ENCODE measurements at regions not wholly inside any gene's neighbourhood (a gene's known extent, or its start where the extent isn't known, plus 50 kb on each side); places are given as distances from the start of the nearest gene placed in this dataset.

DNA sequence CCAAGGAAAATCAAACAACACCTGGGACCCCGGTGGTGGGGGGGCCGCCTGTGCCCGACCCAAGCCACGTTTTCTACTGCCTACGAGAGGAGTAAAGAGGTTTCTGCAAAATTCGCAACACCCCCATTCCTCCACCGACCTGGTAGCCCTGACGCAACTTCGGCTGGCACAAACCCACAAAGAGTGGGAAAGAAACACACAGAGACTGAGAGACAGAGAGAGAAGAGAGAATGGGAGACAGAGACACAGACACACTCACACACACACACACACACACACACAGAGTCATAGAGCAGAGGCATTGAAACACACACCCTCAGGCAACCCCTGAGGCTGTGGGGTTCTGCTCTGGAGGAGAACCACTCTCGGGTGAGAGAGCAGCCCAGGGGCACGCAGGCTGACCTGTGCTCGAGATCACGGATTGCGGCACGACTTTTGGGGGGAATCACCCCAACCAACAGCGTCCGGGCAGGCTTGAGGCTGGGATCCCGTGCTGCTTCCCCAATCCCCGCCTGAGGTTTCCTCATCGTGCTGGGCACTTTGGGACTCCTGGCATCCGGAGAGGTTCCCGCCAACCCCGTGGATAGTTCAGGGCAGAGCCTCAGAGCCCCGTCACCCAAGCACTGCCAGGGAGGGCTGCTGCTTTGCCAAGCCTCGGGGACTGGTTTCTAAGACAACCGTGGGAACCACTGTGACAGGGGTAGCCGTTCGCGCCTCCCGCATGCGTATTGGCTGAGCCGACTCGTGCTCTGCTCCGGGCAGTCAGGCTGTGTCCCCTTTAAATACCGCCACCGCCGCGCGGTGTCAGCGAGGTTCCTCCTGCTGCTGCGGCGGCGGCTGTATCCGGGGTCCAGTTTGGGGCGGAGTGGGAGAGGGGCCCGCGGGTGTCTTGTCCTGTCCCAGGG lies 682.4 kb upstream of the TPTE start:
- CTCF ChIA-PET (ENCODE audit: low intra/inter-chr PET ratio): no interaction called here
- WGBS (ENCODE audit: insufficient coverage, low coverage, missing lambda C conversion rate): 22% methylated on average over 47 of the region's 47 CpGs
- ATAC-seq: peak; percentile 100
- no peak for TF ChIP-seq ETS2 (tag; IDR thresholded peaks at IDR 0.05; ENCODE audit: borderline replicate concordance, poor library complexity, severe bottlenecking)
- no peak for TF ChIP-seq CC2D1A (IDR thresholded peaks at IDR 0.05)
- TF ChIP-seq SREBF1 (IDR thresholded peaks at IDR 0.05; ENCODE audit: borderline replicate concordance, low read depth, low read length): no peak
- no peak for TF ChIP-seq SOX6 (IDR thresholded peaks at IDR 0.05)
- TF ChIP-seq, protein P1, sequence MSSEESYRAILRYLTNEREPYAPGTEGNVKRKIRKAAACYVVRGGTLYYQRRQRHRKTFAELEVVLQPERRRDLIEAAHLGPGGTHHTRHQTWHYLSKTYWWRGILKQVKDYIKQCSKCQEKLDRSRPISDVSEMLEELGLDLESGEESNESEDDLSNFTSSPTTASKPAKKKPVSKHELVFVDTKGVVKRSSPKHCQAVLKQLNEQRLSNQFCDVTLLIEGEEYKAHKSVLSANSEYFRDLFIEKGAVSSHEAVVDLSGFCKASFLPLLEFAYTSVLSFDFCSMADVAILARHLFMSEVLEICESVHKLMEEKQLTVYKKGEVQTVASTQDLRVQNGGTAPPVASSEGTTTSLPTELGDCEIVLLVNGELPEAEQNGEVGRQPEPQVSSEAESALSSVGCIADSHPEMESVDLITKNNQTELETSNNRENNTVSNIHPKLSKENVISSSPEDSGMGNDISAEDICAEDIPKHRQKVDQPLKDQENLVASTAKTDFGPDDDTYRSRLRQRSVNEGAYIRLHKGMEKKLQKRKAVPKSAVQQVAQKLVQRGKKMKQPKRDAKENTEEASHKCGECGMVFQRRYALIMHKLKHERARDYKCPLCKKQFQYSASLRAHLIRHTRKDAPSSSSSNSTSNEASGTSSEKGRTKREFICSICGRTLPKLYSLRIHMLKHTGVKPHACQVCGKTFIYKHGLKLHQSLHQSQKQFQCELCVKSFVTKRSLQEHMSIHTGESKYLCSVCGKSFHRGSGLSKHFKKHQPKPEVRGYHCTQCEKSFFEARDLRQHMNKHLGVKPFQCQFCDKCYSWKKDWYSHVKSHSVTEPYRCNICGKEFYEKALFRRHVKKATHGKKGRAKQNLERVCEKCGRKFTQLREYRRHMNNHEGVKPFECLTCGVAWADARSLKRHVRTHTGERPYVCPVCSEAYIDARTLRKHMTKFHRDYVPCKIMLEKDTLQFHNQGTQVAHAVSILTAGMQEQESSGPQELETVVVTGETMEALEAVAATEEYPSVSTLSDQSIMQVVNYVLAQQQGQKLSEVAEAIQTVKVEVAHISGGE (CRISPR knock-in tag; IDR thresholded peaks at IDR 0.05): peak in 2 of 3 experiments; percentile 58 to 91; a peak in 3 of 6 replicates
- TF ChIP-seq NCOR1 (IDR thresholded peaks at IDR 0.05): no peak
- TF ChIP-seq, protein P2, sequence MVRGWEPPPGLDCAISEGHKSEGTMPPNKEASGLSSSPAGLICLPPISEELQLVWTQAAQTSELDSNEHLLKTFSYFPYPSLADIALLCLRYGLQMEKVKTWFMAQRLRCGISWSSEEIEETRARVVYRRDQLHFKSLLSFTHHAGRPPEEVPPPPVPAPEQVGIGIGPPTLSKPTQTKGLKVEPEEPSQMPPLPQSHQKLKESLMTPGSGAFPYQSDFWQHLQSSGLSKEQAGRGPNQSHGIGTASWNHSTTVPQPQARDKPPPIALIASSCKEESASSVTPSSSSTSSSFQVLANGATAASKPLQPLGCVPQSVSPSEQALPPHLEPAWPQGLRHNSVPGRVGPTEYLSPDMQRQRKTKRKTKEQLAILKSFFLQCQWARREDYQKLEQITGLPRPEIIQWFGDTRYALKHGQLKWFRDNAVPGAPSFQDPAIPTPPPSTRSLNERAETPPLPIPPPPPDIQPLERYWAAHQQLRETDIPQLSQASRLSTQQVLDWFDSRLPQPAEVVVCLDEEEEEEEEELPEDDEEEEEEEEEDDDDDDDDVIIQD (CRISPR knock-in tag; IDR thresholded peaks at IDR 0.05): no peak
- TF ChIP-seq PHB2 (IDR thresholded peaks at IDR 0.05; ENCODE audit: low read depth): no peak
- TF ChIP-seq, protein P3, sequence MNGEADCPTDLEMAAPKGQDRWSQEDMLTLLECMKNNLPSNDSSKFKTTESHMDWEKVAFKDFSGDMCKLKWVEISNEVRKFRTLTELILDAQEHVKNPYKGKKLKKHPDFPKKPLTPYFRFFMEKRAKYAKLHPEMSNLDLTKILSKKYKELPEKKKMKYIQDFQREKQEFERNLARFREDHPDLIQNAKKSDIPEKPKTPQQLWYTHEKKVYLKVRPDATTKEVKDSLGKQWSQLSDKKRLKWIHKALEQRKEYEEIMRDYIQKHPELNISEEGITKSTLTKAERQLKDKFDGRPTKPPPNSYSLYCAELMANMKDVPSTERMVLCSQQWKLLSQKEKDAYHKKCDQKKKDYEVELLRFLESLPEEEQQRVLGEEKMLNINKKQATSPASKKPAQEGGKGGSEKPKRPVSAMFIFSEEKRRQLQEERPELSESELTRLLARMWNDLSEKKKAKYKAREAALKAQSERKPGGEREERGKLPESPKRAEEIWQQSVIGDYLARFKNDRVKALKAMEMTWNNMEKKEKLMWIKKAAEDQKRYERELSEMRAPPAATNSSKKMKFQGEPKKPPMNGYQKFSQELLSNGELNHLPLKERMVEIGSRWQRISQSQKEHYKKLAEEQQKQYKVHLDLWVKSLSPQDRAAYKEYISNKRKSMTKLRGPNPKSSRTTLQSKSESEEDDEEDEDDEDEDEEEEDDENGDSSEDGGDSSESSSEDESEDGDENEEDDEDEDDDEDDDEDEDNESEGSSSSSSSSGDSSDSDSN (IDR thresholded peaks at IDR 0.05; ENCODE audit: borderline replicate concordance in 1 of 2, low read depth in 2 of 2, low read length in 2 of 2): no peak
- TF ChIP-seq, protein P4, sequence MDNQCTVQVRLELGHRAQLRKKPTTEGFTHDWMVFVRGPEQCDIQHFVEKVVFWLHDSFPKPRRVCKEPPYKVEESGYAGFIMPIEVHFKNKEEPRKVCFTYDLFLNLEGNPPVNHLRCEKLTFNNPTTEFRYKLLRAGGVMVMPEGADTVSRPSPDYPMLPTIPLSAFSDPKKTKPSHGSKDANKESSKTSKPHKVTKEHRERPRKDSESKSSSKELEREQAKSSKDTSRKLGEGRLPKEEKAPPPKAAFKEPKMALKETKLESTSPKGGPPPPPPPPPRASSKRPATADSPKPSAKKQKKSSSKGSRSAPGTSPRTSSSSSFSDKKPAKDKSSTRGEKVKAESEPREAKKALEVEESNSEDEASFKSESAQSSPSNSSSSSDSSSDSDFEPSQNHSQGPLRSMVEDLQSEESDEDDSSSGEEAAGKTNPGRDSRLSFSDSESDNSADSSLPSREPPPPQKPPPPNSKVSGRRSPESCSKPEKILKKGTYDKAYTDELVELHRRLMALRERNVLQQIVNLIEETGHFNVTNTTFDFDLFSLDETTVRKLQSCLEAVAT (IDR thresholded peaks at IDR 0.05): no peak

More for the DNA sequence above, 682.4 kb upstream of the TPTE start:
- no peaks in the 10 kb centered on the region for H3K9me3 ChIP-seq (replicated peaks; ENCODE audit: control insufficient read depth, insufficient read depth, low read depth, low read length)
- H3K4me1 ChIP-seq (replicated peaks in 1 of 2; ENCODE audit: control insufficient read depth in 2 of 2, insufficient read depth in 2 of 2, low read length in 2 of 2): peaks cover 3 to 26% of the 10 kb centered on the region in 2 experiments; a peak in 3 of 5 replicates
- H3K4me3 ChIP-seq: peak overlapping the region; percentile 43
- no peak overlapping the region; the same call in 2 of the 3 replicates for H3K27ac ChIP-seq (ENCODE audit: extremely low read depth, low read depth, low read length)
- in situ Hi-C loops (cut with MboI): no loop called here
- H3K9me1 ChIP-seq (ENCODE audit: control insufficient read depth, insufficient read depth, low read length): no peaks in the 10 kb centered on the region
- H2AFZ ChIP-seq (ENCODE audit: low read depth, low read length): peak overlapping the region; percentile 84
- no peaks in the 10 kb centered on the region for H4K20me1 ChIP-seq (replicated peaks; ENCODE audit: control insufficient read depth, insufficient read depth, low read length)
- POLR2A ChIA-PET: no interaction called here
- peak overlapping the region; percentile 77 for H3K4me2 ChIP-seq (ENCODE audit: insufficient read depth, low read length)
- intact Hi-C loops (cut with micrococcal nuclease): no loop called here
- H3K36me3 ChIP-seq (ENCODE audit: control insufficient read depth, insufficient read depth, low read length): no peaks in the 10 kb centered on the region
- H3K79me2 ChIP-seq (ENCODE audit: control insufficient read depth, insufficient read depth, low read length): peaks cover 10% of the 10 kb centered on the region; the same call in 2 of the 3 replicates
- no TSS peak for BruUV-seq (replicated peaks)
- DNase-seq (ENCODE audit: extremely low read depth in 1 of 4, low spot score in 3 of 4) (peak; percentile 36 to 86 (median 52)), FAIRE-seq (no peak)
- peak overlapping the region; percentile 34 to 80; a peak in 3 of 4 replicates for H3K9ac ChIP-seq (ENCODE audit: insufficient read depth in 1 of 2, low read depth in 2 of 2, low read length in 2 of 2)
- no peaks in the 10 kb centered on the region for H3K27me3 ChIP-seq (ENCODE audit: control insufficient read depth in 2 of 2, insufficient read depth in 2 of 2, low read length in 2 of 2)
